HCT116 (cell line): ENCODE measurements at regions not wholly inside any gene's neighbourhood (a gene's known extent, or its start where the extent isn't known, plus 50 kb on each side); places are given as distances from the start of the nearest gene placed in this dataset.

Experiments used
- RAD21 ChIP-seq: IDR thresholded peaks from 2 replicates; pipeline ENCODE4 v1.6.1; 2012; ENCODE audit warnings: low read depth, mild to moderate bottlenecking
- SIN3A ChIP-seq: IDR thresholded peaks from 2 replicates; pipeline ENCODE4 v1.6.1; 2012; ENCODE audit warnings: low read depth
- YY1 ChIP-seq: IDR thresholded peaks from 2 replicates; pipeline ENCODE4 v1.6.1; 2011; ENCODE audit warnings: low read length, low read depth, moderate library complexity, mild to moderate bottlenecking; ENCODE audit not compliant: insufficient replicate concordance; ENCODE audit errors: extremely low read depth
- TF ChIP-seq, protein P1 (sequence below), 3 experiments: fragments of 200-600 bp in 1 of 3; sonication (generic) in 1 of 3; IDR thresholded peaks in 2 of 3; conservative IDR thresholded peaks in 1 of 3; 2 replicates each; pipeline ENCODE4 v1.5.1; 2012 to 2017; ENCODE audit warnings: low read depth in 2 of 3, low read length in 2 of 3, antibody characterized with exemption in 1 of 3, borderline replicate concordance in 1 of 3, control low read depth in 1 of 3, mild to moderate bottlenecking in 1 of 3, mixed read lengths in 1 of 3, mixed run types in 1 of 3, moderate library complexity in 1 of 3; ENCODE audit not compliant: insufficient read depth in 1 of 3
- TF ChIP-seq, protein P2 (sequence below): IDR thresholded peaks from 2 replicates; pipeline ENCODE4 v1.6.1; 2012

DNA sequence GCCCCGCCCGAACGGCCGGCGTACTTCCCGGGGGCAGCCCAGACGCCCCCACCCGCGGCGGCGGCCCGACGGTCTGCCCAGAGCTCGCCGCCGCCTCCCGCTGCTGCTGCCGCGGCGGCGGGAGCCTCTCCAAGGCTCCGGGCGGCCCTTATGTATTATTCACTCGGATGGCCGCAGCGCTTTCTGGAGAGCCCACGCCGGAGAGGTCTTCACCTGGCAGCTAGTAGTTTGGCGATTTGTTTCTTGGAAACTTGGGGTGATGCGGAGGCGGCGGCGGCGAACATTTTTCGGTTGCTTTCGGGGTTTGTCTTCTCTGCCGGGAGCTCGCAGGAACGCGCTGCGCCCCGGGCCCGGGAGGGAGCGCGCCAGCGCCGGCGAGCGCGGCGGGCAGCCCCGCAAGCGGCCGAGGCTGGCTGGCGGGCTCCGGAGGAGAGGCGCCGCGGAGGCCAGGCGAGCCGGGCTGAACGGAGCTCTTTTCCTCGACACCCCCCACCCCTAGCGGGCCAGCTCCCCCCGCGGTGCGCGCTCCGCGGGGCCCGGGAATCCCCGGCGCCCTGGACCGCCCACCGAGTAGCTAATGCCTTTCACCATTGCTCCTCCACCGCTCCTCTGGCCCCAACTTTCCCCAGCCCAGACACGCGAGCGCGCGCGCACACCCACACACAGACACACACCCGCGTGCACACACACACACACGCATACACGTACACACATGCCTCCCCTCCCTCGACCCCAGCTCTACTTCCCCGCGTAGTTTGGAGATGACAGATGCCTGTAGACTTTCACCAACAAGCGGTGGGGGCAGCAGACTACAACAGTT lies 113.5 kb downstream of the DHX15 start:
- TF ChIP-seq YY1: no peak
- TF ChIP-seq RAD21: no peak
- TF ChIP-seq SIN3A: no peak
- TF ChIP-seq, protein P1, sequence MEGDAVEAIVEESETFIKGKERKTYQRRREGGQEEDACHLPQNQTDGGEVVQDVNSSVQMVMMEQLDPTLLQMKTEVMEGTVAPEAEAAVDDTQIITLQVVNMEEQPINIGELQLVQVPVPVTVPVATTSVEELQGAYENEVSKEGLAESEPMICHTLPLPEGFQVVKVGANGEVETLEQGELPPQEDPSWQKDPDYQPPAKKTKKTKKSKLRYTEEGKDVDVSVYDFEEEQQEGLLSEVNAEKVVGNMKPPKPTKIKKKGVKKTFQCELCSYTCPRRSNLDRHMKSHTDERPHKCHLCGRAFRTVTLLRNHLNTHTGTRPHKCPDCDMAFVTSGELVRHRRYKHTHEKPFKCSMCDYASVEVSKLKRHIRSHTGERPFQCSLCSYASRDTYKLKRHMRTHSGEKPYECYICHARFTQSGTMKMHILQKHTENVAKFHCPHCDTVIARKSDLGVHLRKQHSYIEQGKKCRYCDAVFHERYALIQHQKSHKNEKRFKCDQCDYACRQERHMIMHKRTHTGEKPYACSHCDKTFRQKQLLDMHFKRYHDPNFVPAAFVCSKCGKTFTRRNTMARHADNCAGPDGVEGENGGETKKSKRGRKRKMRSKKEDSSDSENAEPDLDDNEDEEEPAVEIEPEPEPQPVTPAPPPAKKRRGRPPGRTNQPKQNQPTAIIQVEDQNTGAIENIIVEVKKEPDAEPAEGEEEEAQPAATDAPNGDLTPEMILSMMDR (IDR thresholded peaks at IDR 0.05 in 2 of 3, conservative IDR thresholded peaks at IDR 0.05 in 1 of 3; ENCODE audit: borderline replicate concordance in 1 of 3, insufficient read depth in 1 of 3, low read depth in 2 of 3, low read length in 2 of 3): no peak
- TF ChIP-seq, protein P2, sequence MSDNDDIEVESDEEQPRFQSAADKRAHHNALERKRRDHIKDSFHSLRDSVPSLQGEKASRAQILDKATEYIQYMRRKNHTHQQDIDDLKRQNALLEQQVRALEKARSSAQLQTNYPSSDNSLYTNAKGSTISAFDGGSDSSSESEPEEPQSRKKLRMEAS: no peak
